Cardiac muscle cell (in vitro differentiated cells and primary cell): ENCODE measurements at regions not wholly inside any gene's neighbourhood (a gene's known extent, or its start where the extent isn't known, plus 50 kb on each side); places are given as distances from the start of the nearest gene placed in this dataset.

Experiments
- DNase-seq, 2 donors: peaks; one replicate each; pipeline versions ENCODE4 v3.0.0 to v3.0.0-alpha.2; 2010 to 2017; ENCODE audit warnings: low read depth in 1 of 2, low spot score in 1 of 2
- H3K27ac ChIP-seq: fragments of 200-600 bp; sonication (generic); 2 replicates; pipeline ENCODE4 v1.5.1; 2016
- H3K27me3 ChIP-seq: fragments of 200-600 bp; sonication (generic); 2 replicates; pipeline ENCODE4 v1.6.0; 2016; ENCODE audit warnings: control low read depth
- H3K36me3 ChIP-seq: fragments of 200-600 bp; sonication (generic); 2 replicates; pipeline ENCODE4 v1.5.1; 2016; ENCODE audit warnings: control low read depth
- H3K4me1 ChIP-seq: fragments of 200-600 bp; sonication (generic); 2 replicates; pipeline ENCODE4 v1.8.1; 2017; ENCODE audit warnings: low read depth, mild to moderate bottlenecking, mixed run types
- H3K4me3 ChIP-seq: fragments of 200-600 bp; sonication (generic); 2 replicates; pipeline ENCODE4 v1.5.1; 2016; ENCODE audit warnings: mild to moderate bottlenecking
- H3K9me3 ChIP-seq: fragments of 200-600 bp; sonication (generic); 2 replicates; pipeline ENCODE4 v1.5.1; 2017; ENCODE audit warnings: low read depth, mild to moderate bottlenecking, control low read depth
- TF ChIP-seq, protein P1 (sequence below): IDR thresholded peaks from 2 replicates; pipeline ENCODE4 v1.5.1; 2012; ENCODE audit warnings: low read depth, mild to moderate bottlenecking, low read length

DNA sequence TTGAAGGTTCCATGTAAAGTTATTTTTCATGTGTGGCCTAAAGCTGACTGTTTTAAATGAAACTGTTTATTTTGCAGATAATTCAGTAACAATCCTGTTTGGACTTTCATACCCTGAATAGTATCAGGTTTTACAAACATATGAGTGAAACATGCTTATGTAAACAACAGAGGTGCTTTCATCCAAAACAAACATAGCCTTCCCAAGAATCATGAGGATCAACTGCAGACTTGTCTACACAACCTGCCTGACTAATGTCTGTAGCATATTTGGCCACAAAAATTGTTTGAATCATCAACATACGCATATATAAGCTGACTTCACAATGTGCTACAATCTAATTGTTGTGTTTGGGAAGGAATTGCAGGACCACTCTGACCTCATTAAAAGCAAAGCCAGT lies 190.4 kb downstream of the DIPK2A start:
- TF ChIP-seq, protein P1, sequence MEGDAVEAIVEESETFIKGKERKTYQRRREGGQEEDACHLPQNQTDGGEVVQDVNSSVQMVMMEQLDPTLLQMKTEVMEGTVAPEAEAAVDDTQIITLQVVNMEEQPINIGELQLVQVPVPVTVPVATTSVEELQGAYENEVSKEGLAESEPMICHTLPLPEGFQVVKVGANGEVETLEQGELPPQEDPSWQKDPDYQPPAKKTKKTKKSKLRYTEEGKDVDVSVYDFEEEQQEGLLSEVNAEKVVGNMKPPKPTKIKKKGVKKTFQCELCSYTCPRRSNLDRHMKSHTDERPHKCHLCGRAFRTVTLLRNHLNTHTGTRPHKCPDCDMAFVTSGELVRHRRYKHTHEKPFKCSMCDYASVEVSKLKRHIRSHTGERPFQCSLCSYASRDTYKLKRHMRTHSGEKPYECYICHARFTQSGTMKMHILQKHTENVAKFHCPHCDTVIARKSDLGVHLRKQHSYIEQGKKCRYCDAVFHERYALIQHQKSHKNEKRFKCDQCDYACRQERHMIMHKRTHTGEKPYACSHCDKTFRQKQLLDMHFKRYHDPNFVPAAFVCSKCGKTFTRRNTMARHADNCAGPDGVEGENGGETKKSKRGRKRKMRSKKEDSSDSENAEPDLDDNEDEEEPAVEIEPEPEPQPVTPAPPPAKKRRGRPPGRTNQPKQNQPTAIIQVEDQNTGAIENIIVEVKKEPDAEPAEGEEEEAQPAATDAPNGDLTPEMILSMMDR, result no peak
- Histone ChIP-seq H3K36me3 (no peaks in the 10 kb centered on the region), H3K4me1 (no peaks in the 10 kb centered on the region), H3K27ac (no peak overlapping the region), H3K4me3 (no peak overlapping the region), H3K27me3 (no peaks in the 10 kb centered on the region), H3K9me3 (no peaks in the 10 kb centered on the region)
- DNase-seq, result peak in 1 of 2 donors; percentile 34

DNA sequence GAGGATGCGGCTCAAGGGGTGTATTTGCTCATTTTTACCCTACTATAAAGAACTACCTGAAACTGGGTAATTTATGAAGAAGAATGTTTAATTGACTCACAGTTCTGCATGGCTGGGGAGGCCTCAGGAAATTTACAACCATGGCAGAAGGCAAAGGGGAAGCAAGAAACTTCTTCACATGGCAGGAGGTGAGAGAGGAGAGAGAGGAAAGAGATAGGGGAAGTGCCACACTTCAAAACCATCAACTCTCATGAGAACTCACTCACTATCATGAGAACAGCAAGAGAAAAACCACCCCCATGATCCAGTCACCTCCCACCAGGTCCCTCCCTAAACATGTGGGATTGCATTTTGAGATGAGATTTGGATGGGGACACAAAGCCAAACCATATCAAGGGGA lies 192.7 kb downstream of the DIPK2A start:
- Histone ChIP-seq H3K27ac (no peak overlapping the region), H3K27me3 (no peaks in the 10 kb centered on the region), H3K36me3 (no peaks in the 10 kb centered on the region), H3K4me1 (no peaks in the 10 kb centered on the region), H3K4me3 (no peak overlapping the region), H3K9me3 (no peaks in the 10 kb centered on the region)
- TF ChIP-seq, protein P1, result no peak
- no peak for DNase-seq

DNA sequence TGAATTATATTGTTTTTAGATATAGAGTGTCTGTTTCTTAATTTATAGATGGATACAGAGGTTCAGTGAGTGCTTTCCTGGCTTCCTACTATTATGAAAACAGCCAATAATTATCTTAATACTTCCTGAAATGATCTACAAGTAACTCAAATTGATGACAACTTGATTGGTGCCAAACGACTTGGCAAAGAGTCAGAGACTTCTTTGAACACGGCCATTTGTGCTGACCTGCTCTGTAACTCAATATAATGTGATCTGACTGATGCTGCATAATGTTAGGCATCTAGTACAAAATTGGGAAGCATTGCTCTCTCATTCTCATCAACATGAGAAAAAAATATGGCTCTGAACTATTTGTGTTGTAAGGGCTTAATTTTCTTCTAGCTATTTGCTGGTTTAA lies 193.9 kb downstream of the DIPK2A start:
- H3K4me3 ChIP-seq, result no peak overlapping the region
- H3K27me3 ChIP-seq, result no peaks in the 10 kb centered on the region
- DNase-seq, result no peak
- H3K27ac ChIP-seq, result no peak overlapping the region
- no peaks in the 10 kb centered on the region for H3K36me3 ChIP-seq
- TF ChIP-seq, protein P1, result no peak
- no peaks in the 10 kb centered on the region for H3K4me1 ChIP-seq
- no peaks in the 10 kb centered on the region for H3K9me3 ChIP-seq

DNA sequence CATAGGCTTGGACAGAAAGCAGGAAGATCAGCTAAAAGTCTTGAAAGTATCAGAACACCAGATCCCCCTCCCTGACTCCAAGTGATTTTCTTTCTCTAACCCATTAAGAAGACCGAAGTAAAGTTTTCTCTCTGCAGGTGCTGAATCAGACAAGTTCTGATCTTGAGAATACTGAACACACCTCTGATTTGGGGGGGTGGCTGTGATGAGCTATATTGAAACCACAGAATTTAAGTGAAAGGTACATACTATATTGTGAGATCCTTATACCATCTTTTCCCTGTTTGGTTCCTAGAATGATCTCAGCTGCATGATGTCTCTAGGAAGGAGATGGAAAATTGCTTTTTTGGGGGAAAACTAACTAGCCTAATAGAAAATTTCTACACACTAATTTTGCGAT lies 196.0 kb downstream of the DIPK2A start:
- H3K4me3 ChIP-seq, result no peak overlapping the region
- TF ChIP-seq, protein P1, result no peak
- H3K27ac ChIP-seq, result no peak overlapping the region
- H3K36me3 ChIP-seq, result no peaks in the 10 kb centered on the region
- no peaks in the 10 kb centered on the region for H3K27me3 ChIP-seq
- DNase-seq, result no peak
- H3K9me3 ChIP-seq, result no peaks in the 10 kb centered on the region
- H3K4me1 ChIP-seq, result no peaks in the 10 kb centered on the region

DNA sequence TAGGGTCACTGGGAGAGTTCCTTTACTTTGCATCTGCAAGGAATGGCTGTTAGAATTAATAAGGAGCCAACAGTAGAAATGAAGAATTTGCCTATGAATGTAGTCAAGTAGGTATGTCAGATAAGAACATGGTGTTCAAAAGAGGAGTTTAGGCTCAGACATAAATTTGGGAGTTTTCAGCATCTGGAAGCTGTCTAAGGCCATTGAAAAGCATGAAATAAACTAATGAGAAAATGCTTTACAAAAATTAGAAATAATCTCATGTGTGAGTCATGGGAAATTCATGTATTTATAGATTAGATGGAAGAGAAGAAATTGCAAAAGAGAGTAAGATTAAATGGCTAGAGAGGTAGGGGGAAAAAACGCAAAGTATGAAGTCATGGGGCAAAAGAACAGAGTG lies 201.9 kb downstream of the DIPK2A start:
- no peaks in the 10 kb centered on the region for H3K4me1 ChIP-seq
- H3K4me3 ChIP-seq, result no peak overlapping the region
- H3K9me3 ChIP-seq, result no peaks in the 10 kb centered on the region
- TF ChIP-seq, protein P1, result no peak
- H3K36me3 ChIP-seq, result no peaks in the 10 kb centered on the region
- peak in 1 of 2 donors; percentile 20 for DNase-seq
- H3K27ac ChIP-seq, result no peak overlapping the region
- no peaks in the 10 kb centered on the region for H3K27me3 ChIP-seq
